ENCODE measurements at regions not wholly inside any gene's neighbourhood (a gene's known extent, or its start where the extent isn't known, plus 50 kb on each side); places are given as distances from the start of the nearest gene placed in this dataset.

DNA sequence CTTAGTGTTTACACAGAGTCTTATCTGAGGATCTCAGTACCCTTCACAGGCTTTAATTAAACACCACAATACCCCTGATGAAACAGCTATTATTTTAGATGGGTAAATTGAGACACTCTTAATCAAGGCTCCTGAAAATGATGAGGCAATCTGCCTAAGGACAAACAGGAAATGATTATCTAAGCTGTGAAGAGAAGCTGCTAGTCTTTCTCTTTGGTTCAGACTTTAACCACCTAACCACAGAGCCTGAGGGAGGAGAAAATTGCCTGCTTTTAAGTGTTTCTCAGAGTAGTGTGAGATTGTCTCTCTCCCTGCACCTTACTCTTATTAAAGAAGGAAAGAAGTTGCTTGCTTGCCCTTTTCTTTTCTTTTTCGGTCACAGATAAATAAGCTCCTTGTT is 364.3 kb upstream of the ADAMTS9 start:
- Histone ChIP-seq H3K36me3 (ENCODE audit: control insufficient read depth in 2 of 2, insufficient read depth in 1 of 2, low read length in 2 of 2) (no peaks in the 10 kb centered on the region), H3K27ac (ENCODE audit: extremely low read depth, low read depth, low read length) (no peak overlapping the region), H3K4me3 (ENCODE audit: low read depth, low read length) (no peak overlapping the region), H3K9me3 (ENCODE audit: control insufficient read depth, insufficient read depth, low read depth, low read length) (no peaks in the 10 kb centered on the region), H3K4me1 (ENCODE audit: control insufficient read depth, insufficient read depth, low read length) (no peaks in the 10 kb centered on the region)
- ChIA-PET CTCF (interaction anchor here (0.6 to 1.1 kb wide), 2 partner anchors 15 to 522 kb away, joined by 3 read pairs; no protein-coding TSS in a partner anchor), POLR2A (interaction anchor here (0.6 kb wide), 1 partner anchor 50 kb away, joined by 3 read pairs; no protein-coding TSS in a partner anchor)
- TF ChIP-seq, protein P1, sequence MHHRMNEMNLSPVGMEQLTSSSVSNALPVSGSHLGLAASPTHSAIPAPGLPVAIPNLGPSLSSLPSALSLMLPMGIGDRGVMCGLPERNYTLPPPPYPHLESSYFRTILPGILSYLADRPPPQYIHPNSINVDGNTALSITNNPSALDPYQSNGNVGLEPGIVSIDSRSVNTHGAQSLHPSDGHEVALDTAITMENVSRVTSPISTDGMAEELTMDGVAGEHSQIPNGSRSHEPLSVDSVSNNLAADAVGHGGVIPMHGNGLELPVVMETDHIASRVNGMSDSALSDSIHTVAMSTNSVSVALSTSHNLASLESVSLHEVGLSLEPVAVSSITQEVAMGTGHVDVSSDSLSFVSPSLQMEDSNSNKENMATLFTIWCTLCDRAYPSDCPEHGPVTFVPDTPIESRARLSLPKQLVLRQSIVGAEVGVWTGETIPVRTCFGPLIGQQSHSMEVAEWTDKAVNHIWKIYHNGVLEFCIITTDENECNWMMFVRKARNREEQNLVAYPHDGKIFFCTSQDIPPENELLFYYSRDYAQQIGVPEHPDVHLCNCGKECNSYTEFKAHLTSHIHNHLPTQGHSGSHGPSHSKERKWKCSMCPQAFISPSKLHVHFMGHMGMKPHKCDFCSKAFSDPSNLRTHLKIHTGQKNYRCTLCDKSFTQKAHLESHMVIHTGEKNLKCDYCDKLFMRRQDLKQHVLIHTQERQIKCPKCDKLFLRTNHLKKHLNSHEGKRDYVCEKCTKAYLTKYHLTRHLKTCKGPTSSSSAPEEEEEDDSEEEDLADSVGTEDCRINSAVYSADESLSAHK (tag by site-specific recombination; IDR thresholded peaks at IDR 0.05) = 0 out of 2 replicates have a peak, but pooled peaks have one; percentile 26
- TF ChIP-seq OSR2 (tag by site-specific recombination; IDR thresholded peaks at IDR 0.05) = no peak

DNA sequence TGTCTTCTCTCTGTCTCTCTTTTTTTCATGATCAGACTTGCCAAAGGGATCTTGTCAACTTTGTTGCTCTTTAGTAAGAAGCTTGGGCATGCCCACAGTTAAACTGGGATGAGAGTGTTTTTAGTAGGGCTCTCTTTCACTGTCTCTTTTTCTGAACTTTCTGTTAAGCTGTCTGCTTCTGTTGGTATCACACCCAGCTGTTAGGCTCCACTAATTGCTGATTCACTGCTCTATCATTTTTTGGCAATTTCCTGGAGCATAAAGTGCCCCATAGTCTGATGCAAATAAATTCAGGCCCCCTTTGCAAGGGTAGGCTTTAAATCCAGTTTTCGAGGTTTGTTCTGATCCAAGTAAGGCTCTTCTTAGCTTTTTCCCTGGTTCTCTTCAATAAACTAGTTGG is 360.4 kb upstream of the ADAMTS9 start:
- no peak for TF ChIP-seq REPIN1 (tag by site-specific recombination; IDR thresholded peaks at IDR 0.05; ENCODE audit: low read depth)
- ChIA-PET CTCF (interaction anchor here (0.7 kb wide), 1 partner anchor 196 kb away, joined by 3 read pairs; no protein-coding TSS in a partner anchor), POLR2A (no interaction called here)
- no peak overlapping the region for H3K4me3 ChIP-seq (ENCODE audit: low read depth, low read length)
- H3K9me3 ChIP-seq (ENCODE audit: control insufficient read depth, insufficient read depth, low read depth, low read length) = no peaks in the 10 kb centered on the region
- no peaks in the 10 kb centered on the region for H3K36me3 ChIP-seq (ENCODE audit: control insufficient read depth in 2 of 2, insufficient read depth in 1 of 2, low read length in 2 of 2)
- no peak overlapping the region for H3K27ac ChIP-seq (ENCODE audit: extremely low read depth, low read depth, low read length)
- no peaks in the 10 kb centered on the region for H3K4me1 ChIP-seq (ENCODE audit: control insufficient read depth, insufficient read depth, low read length)

DNA sequence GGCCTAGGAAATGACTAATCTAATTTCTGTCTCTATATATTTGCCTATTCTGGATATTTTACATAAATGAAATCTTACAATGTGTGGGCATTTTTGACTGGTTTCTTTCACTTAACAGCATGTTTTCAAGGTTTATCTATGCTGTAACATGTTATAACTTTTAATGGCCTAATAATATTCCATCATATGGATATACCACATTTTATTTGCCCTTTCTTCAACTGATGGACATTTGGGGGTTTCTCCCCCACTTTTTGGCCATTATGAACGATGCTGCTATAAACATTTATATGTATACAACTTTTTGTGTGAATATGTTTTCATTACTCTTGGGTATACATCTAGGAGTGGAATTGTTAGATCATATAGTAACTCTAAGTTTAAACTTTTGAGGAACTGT is 357.3 kb upstream of the ADAMTS9 start:
- H3K27ac ChIP-seq (ENCODE audit: extremely low read depth, low read depth, low read length) = no peak overlapping the region
- H3K9me3 ChIP-seq (ENCODE audit: control insufficient read depth, insufficient read depth, low read depth, low read length) = no peaks in the 10 kb centered on the region
- TF ChIP-seq ZNF629 (tag by site-specific recombination; IDR thresholded peaks at IDR 0.05) (no peak), ZNF146 (tag by site-specific recombination; IDR thresholded peaks at IDR 0.05) (peak; percentile 9; the same call in 1 of the 2 replicates), ZBTB17 (tag by site-specific recombination; IDR thresholded peaks at IDR 0.05) (no peak), ZFHX2 (tag by site-specific recombination; conservative IDR thresholded peaks at IDR 0.05) (no peak)
- no peak overlapping the region for H3K4me3 ChIP-seq (ENCODE audit: low read depth, low read length)
- ChIA-PET POLR2A (no interaction called here), CTCF (interaction anchor here (0.6 kb wide), 1 partner anchor 154 kb away, joined by 4 read pairs; no protein-coding TSS in a partner anchor)
- no peaks in the 10 kb centered on the region for H3K36me3 ChIP-seq (ENCODE audit: control insufficient read depth in 2 of 2, insufficient read depth in 1 of 2, low read length in 2 of 2)
- no peaks in the 10 kb centered on the region for H3K4me1 ChIP-seq (ENCODE audit: control insufficient read depth, insufficient read depth, low read length)

DNA sequence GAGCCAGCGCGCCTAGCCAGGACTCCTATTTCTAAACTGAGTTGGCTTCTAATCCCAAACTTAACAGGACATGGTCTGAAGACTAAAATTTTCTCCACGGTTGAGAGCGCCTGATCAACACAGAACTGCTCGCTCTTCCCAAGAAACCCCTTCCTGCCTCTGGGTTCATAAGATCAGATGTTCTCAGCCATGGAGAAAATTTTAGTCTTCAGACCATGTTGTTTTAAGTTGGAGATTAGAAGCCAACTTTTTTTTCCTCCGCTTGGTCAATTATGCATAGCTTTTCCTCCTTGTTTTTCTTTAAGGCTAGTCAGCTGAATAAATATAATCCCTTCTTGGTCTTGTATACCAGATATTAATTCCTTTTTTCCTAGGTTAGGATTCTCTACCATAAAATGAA is 356.6 kb upstream of the ADAMTS9 start:
- ChIA-PET POLR2A (no interaction called here), CTCF (no interaction called here)
- H3K36me3 ChIP-seq (ENCODE audit: control insufficient read depth in 2 of 2, insufficient read depth in 1 of 2, low read length in 2 of 2) = no peaks in the 10 kb centered on the region
- H3K27ac ChIP-seq (ENCODE audit: extremely low read depth, low read depth, low read length) = no peak overlapping the region
- no peaks in the 10 kb centered on the region for H3K4me1 ChIP-seq (ENCODE audit: control insufficient read depth, insufficient read depth, low read length)
- H3K9me3 ChIP-seq (ENCODE audit: control insufficient read depth, insufficient read depth, low read depth, low read length) = no peaks in the 10 kb centered on the region
- no peak overlapping the region for H3K4me3 ChIP-seq (ENCODE audit: low read depth, low read length)
- TF ChIP-seq, protein P2, sequence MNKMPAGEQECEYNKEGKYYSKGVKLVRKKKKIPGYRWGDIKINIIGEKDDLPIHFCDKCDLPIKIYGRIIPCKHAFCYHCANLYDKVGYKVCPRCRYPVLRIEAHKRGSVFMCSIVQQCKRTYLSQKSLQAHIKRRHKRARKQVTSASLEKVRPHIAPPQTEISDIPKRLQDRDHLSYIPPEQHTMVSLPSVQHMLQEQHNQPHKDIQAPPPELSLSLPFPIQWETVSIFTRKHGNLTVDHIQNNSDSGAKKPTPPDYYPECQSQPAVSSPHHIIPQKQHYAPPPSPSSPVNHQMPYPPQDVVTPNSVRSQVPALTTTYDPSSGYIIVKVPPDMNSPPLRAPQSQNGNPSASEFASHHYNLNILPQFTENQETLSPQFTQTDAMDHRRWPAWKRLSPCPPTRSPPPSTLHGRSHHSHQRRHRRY (tag by site-specific recombination; IDR thresholded peaks at IDR 0.05) = no peak
- TF ChIP-seq ZNF146 (tag by site-specific recombination; IDR thresholded peaks at IDR 0.05) (no peak), KLF7 (tag by site-specific recombination; IDR thresholded peaks at IDR 0.05; ENCODE audit: borderline replicate concordance) (no peak), ZNF76 (tag by site-specific recombination; IDR thresholded peaks at IDR 0.05; ENCODE audit: borderline replicate concordance, low read depth) (no peak), OVOL3 (tag by site-specific recombination; IDR thresholded peaks at IDR 0.05) (no peak), ZNF19 (tag by site-specific recombination; IDR thresholded peaks at IDR 0.05; ENCODE audit: low read depth) (no peak)
- TF ChIP-seq, protein P3, sequence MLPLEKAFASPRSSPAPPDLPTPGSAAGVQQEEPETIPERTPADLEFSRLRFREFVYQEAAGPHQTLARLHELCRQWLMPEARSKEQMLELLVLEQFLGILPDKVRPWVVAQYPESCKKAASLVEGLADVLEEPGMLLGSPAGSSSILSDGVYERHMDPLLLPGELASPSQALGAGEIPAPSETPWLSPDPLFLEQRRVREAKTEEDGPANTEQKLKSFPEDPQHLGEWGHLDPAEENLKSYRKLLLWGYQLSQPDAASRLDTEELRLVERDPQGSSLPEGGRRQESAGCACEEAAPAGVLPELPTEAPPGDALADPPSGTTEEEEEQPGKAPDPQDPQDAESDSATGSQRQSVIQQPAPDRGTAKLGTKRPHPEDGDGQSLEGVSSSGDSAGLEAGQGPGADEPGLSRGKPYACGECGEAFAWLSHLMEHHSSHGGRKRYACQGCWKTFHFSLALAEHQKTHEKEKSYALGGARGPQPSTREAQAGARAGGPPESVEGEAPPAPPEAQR (tag by site-specific recombination; IDR thresholded peaks at IDR 0.05) = no peak
- TF ChIP-seq, protein P4, sequence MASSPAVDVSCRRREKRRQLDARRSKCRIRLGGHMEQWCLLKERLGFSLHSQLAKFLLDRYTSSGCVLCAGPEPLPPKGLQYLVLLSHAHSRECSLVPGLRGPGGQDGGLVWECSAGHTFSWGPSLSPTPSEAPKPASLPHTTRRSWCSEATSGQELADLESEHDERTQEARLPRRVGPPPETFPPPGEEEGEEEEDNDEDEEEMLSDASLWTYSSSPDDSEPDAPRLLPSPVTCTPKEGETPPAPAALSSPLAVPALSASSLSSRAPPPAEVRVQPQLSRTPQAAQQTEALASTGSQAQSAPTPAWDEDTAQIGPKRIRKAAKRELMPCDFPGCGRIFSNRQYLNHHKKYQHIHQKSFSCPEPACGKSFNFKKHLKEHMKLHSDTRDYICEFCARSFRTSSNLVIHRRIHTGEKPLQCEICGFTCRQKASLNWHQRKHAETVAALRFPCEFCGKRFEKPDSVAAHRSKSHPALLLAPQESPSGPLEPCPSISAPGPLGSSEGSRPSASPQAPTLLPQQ (tag by site-specific recombination; IDR thresholded peaks at IDR 0.05) = no peak
- TF ChIP-seq, protein P5, sequence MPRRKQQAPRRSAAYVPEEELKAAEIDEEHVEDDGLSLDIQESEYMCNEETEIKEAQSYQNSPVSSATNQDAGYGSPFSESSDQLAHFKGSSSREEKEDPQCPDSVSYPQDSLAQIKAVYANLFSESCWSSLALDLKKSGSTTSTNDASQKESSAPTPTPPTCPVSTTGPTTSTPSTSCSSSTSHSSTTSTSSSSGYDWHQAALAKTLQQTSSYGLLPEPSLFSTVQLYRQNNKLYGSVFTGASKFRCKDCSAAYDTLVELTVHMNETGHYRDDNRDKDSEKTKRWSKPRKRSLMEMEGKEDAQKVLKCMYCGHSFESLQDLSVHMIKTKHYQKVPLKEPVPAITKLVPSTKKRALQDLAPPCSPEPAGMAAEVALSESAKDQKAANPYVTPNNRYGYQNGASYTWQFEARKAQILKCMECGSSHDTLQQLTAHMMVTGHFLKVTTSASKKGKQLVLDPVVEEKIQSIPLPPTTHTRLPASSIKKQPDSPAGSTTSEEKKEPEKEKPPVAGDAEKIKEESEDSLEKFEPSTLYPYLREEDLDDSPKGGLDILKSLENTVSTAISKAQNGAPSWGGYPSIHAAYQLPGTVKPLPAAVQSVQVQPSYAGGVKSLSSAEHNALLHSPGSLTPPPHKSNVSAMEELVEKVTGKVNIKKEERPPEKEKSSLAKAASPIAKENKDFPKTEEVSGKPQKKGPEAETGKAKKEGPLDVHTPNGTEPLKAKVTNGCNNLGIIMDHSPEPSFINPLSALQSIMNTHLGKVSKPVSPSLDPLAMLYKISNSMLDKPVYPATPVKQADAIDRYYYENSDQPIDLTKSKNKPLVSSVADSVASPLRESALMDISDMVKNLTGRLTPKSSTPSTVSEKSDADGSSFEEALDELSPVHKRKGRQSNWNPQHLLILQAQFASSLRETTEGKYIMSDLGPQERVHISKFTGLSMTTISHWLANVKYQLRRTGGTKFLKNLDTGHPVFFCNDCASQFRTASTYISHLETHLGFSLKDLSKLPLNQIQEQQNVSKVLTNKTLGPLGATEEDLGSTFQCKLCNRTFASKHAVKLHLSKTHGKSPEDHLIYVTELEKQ (tag by site-specific recombination; IDR thresholded peaks at IDR 0.05; ENCODE audit: borderline replicate concordance) = no peak

Measured in HEK293 (cell line).